GM21447 (cell line): ENCODE measurements at regions not wholly inside any gene's neighbourhood (a gene's known extent, or its start where the extent isn't known, plus 50 kb on each side); places are given as distances from the start of the nearest gene placed in this dataset.
"Not testable (repeated sequence)": the region's sequence is repeated elsewhere in the genome, so short reads cannot be mapped to it uniquely, and the experiment has no call there.

Experiments
- ATAC-seq: cut with Tn5 transposase; IDR thresholded peaks from one replicate; pipeline ENCODE4 v1.9.1; 2021; ENCODE audit not compliant: unreplicated experiment

GRCh38 chr13:80726868-80727267 is 385.9 kb upstream of the SPRY2 start:
- no peak for ATAC-seq

GRCh38 chr13:80721689-80722088 is 380.8 kb upstream of the SPRY2 start:
- no peak for ATAC-seq

GRCh38 chr13:80718970-80719369 is 378.0 kb upstream of the SPRY2 start:
- ATAC-seq, result no peak

- ATAC-seq, result no peak
Observed at GRCh38 chr13:80717776-80718175, 376.9 kb upstream of the SPRY2 start.

- no peak for ATAC-seq
Observed at GRCh38 chr13:80716610-80717081, 375.7 kb upstream of the SPRY2 start.

- no peak for ATAC-seq
Observed at GRCh38 chr13:80712026-80712425, 371.1 kb upstream of the SPRY2 start.

GRCh38 chr13:80708791-80709190 is 367.9 kb upstream of the SPRY2 start:
- no peak for ATAC-seq

- ATAC-seq, result no peak
Observed at GRCh38 chr13:80707000-80707983, 366.4 kb upstream of the SPRY2 start.

- no peak for ATAC-seq
Observed at GRCh38 chr13:80706164-80706471, 365.2 kb upstream of the SPRY2 start.

- ATAC-seq, result no peak
Observed at GRCh38 chr13:80705371-80706163, 364.6 kb upstream of the SPRY2 start.

GRCh38 chr13:80704369-80704768 is 363.4 kb upstream of the SPRY2 start:
- no peak for ATAC-seq

GRCh38 chr13:80695841-80696240 is 354.9 kb upstream of the SPRY2 start:
- ATAC-seq, result no peak

- ATAC-seq, result not testable (repeated sequence)
Observed at GRCh38 chr13:80691814-80692213, 350.9 kb upstream of the SPRY2 start.

- no peak for ATAC-seq
Observed at GRCh38 chr13:80690208-80690607, 349.3 kb upstream of the SPRY2 start.

- ATAC-seq, result no peak
Observed at GRCh38 chr13:80688593-80688992, 347.7 kb upstream of the SPRY2 start.

- no peak for ATAC-seq
Observed at GRCh38 chr13:80685942-80686341, 345.0 kb upstream of the SPRY2 start.

- ATAC-seq, result no peak
Observed at GRCh38 chr13:80684217-80684991, 343.5 kb upstream of the SPRY2 start.

- no peak for ATAC-seq
Observed at GRCh38 chr13:80680786-80681366, 339.9 kb upstream of the SPRY2 start.

- ATAC-seq, result no peak
Observed at GRCh38 chr13:80679423-80679822, 338.5 kb upstream of the SPRY2 start.

GRCh38 chr13:80677227-80677626 is 336.3 kb upstream of the SPRY2 start:
- no peak for ATAC-seq

- not testable (repeated sequence) for ATAC-seq
Observed at GRCh38 chr13:80675442-80675841, 334.5 kb upstream of the SPRY2 start.
